Testis (tissue), 2 donors: ENCODE measurements at regions not wholly inside any gene's neighbourhood (a gene's known extent, or its start where the extent isn't known, plus 50 kb on each side); places are given as distances from the start of the nearest gene placed in this dataset.
"Not testable (repeated sequence)": the region's sequence is repeated elsewhere in the genome, so short reads cannot be mapped to it uniquely, and the experiment has no call there.

Source experiments
- DNase-seq: peaks from one replicate; pipeline ENCODE4 v3.0.0-alpha.2; 2019
- H3K27ac ChIP-seq, 2 donors: fragments of 200-600 bp; sonication (generic); one replicate each; pipeline ENCODE4 v1.5.1; 2019
- H3K27me3 ChIP-seq: fragments of 200-600 bp; sonication (generic); one replicate; pipeline ENCODE4 v1.5.1; 2019
- H3K36me3 ChIP-seq: fragments of 200-600 bp; sonication (generic); one replicate; pipeline ENCODE4 v1.5.1; 2017; ENCODE audit warnings: low read depth; ENCODE audit errors: missing control alignments
- H3K4me1 ChIP-seq: fragments of 200-600 bp; sonication (generic); one replicate; pipeline ENCODE4 v1.5.1; 2019
- H3K4me3 ChIP-seq, 2 donors: fragments of 200-600 bp; sonication (generic); one replicate each; pipeline ENCODE4 v1.5.1; 2017 to 2019
- H3K9me3 ChIP-seq: fragments of 200-600 bp; sonication (generic); one replicate; pipeline ENCODE4 v1.5.1; 2017
- POLR2A ChIP-seq: fragments of 450-650 bp; IDR thresholded peaks from one replicate; pipeline ENCODE4 v1.6.1; 2017; ENCODE audit warnings: antibody characterized with exemption, mild to moderate bottlenecking, moderate library complexity
- WGBS, 2 donors: methylation state at CpG; one replicate each; pipeline ENCODE4 v1.1.5; 2018; 5-methylcytosine and 5-hydroxymethylcytosine counted together
- intact Hi-C: fragments of 100-400 bp; cut with DNase I; formaldehyde crosslinking; loops from one replicate; pipeline ENCODE4 v1.15.1; 2023; ENCODE audit warnings: low total_unique reads
- TF ChIP-seq, protein P1 (sequence below), 3 experiments: fragments of 450-650 bp in 2 of 3; fragments of 200-600 bp in 1 of 3; sonication (generic) in 1 of 3; IDR thresholded peaks; one replicate each; pipeline ENCODE4 v1.5.1; 2016 to 2019; ENCODE audit warnings: antibody characterized with exemption in 3 of 3, mild to moderate bottlenecking in 2 of 3, moderate library complexity in 1 of 3

DNA sequence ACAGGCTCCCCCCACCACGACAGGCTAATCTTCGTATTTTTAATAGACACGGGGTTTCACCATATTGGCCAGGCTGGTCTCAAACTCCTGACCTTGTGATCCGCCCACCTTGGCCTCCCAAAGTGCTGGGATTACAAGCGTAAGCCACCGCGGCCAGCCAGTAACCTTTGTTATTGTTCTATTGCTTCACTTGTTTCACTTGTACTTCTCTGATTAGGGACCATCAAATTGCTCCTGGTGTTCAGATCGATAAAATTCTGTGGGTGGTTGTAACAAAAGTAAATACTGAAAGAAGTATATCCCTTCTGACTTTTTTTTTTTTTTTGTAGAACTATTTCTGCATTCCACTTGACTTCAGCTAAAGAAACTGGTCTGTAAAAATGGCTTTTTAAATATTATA, 445.5 kb upstream of the CDH10 start:
- intact Hi-C loops = no loop called here
- WGBS, 2 donors = 87 to 90% methylated on average over 8 of the region's 8 CpGs
- TF ChIP-seq, protein P1, sequence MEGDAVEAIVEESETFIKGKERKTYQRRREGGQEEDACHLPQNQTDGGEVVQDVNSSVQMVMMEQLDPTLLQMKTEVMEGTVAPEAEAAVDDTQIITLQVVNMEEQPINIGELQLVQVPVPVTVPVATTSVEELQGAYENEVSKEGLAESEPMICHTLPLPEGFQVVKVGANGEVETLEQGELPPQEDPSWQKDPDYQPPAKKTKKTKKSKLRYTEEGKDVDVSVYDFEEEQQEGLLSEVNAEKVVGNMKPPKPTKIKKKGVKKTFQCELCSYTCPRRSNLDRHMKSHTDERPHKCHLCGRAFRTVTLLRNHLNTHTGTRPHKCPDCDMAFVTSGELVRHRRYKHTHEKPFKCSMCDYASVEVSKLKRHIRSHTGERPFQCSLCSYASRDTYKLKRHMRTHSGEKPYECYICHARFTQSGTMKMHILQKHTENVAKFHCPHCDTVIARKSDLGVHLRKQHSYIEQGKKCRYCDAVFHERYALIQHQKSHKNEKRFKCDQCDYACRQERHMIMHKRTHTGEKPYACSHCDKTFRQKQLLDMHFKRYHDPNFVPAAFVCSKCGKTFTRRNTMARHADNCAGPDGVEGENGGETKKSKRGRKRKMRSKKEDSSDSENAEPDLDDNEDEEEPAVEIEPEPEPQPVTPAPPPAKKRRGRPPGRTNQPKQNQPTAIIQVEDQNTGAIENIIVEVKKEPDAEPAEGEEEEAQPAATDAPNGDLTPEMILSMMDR (IDR thresholded peaks at IDR 0.05) = no peak
- no peak for TF ChIP-seq POLR2A

DNA sequence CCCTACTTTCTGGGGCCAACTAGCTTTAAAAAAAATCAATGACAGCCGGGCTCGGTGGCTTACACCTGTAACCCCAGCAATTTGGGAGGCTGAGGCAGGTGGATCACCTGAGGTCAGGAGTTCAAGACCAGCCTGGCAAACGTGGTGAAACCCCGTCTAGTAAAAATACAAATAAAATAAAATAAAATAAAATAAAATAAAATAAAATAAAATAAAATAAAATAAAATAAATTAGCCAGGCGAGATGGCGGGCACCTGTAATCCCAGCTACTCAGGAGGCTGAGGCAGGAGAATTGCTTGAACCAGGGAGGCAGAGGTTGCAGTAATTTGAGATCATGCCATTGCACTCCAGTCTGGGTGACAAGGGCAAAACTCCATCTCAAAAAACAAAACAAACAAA, 443.9 kb upstream of the CDH10 start:
- H3K4me1 ChIP-seq, H3K27me3 ChIP-seq, H3K9me3 ChIP-seq, DNase-seq, H3K36me3 ChIP-seq, intact Hi-C loops, H3K4me3 ChIP-seq, H3K27ac ChIP-seq: not testable (repeated sequence)
- 76 to 85% methylated on average over 6 of the region's 6 CpGs for WGBS, 2 donors

More for the DNA sequence above, 445.5 kb upstream of the CDH10 start:
- no peak for DNase-seq
- Histone ChIP-seq H3K27ac (no peak overlapping the region), H3K4me3 (no peak overlapping the region), H3K9me3 (no peaks in the 10 kb centered on the region), H3K36me3 (no peaks in the 10 kb centered on the region), H3K4me1 (no peaks in the 10 kb centered on the region), H3K27me3 (no peaks in the 10 kb centered on the region)

DNA sequence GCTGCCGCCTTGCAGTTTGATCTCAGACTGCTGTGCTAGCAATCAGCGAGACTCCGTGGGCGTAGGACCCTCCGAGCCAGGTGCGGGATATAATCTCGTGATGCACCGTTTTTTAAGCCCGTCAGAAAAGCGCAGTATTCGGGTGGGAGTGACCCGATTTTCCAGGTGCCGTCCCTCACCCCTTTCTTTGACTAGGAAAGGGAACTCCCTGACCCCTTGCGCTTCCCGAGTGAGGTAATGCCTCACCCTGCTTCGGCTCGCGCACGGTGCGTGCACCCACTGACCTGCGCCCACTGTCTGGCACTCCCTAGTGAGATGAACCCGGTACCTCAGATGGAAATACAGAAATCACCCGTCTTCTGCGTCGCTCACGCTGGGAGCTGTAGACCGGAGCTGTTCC, 438.5 kb upstream of the CDH10 start:
- H3K27me3 ChIP-seq, intact Hi-C loops, H3K4me1 ChIP-seq, DNase-seq, H3K36me3 ChIP-seq, H3K4me3 ChIP-seq, H3K27ac ChIP-seq, H3K9me3 ChIP-seq: not testable (repeated sequence)
- WGBS, 2 donors = 93 to 94% methylated on average over 15 to 26 of the region's 27 CpGs

DNA sequence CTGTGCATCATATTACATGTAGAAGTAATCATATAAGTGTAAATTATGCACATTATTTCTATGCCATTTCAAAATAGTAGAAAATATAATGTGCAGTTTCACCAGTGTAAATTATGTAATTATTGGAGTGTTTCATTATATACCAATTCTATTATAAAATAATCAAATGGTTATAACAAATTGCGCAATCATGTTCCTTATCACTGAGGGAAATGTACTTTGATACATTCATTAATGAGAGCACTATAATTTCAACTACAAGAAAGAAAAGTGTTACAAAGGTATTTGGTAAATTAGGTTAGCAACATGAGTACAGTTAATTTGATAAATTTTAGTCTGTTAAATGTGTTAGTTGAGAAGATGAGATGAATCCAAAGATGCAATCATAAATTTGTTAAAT, 421.5 kb upstream of the CDH10 start:
- no peaks in the 10 kb centered on the region for H3K27me3 ChIP-seq
- no peak overlapping the region for H3K4me3 ChIP-seq
- 86 to 89% methylated on average over 1 of the region's 1 CpG for WGBS, 2 donors
- no peaks in the 10 kb centered on the region for H3K4me1 ChIP-seq
- no peak overlapping the region for H3K27ac ChIP-seq
- TF ChIP-seq, protein P1 (IDR thresholded peaks at IDR 0.05) = no peak
- TF ChIP-seq POLR2A = no peak
- intact Hi-C loops = no loop called here
- no peaks in the 10 kb centered on the region for H3K9me3 ChIP-seq
- H3K36me3 ChIP-seq = no peaks in the 10 kb centered on the region
- DNase-seq = no peak

DNA sequence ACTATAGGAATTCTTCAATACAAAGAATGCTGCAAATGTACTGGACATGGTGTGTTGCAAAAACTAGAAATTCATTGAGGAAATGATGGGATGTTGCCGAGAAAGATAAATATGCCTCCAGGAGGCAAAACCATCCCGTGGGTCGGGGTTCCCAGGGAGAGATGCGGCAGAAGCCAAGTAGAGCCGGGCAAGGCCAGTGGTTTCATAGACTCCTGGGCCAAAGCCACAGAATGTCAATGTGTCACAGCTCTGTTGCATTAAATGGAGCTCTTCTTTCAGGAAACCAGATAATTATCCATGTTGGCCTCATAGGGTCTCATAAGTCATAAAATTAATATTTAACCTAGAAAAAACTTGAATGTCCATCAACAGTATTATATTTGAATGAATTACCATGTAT, 419.5 kb upstream of the CDH10 start:
- no peak overlapping the region for H3K4me3 ChIP-seq
- H3K4me1 ChIP-seq = no peaks in the 10 kb centered on the region
- TF ChIP-seq, protein P1 (IDR thresholded peaks at IDR 0.05) = no peak
- no peak for TF ChIP-seq POLR2A
- 81 to 92% methylated on average over 5 of the region's 5 CpGs for WGBS, 2 donors
- no peaks in the 10 kb centered on the region for H3K36me3 ChIP-seq
- intact Hi-C loops = no loop called here
- no peaks in the 10 kb centered on the region for H3K9me3 ChIP-seq
- H3K27ac ChIP-seq = no peak overlapping the region
- no peaks in the 10 kb centered on the region for H3K27me3 ChIP-seq
- DNase-seq = no peak

DNA sequence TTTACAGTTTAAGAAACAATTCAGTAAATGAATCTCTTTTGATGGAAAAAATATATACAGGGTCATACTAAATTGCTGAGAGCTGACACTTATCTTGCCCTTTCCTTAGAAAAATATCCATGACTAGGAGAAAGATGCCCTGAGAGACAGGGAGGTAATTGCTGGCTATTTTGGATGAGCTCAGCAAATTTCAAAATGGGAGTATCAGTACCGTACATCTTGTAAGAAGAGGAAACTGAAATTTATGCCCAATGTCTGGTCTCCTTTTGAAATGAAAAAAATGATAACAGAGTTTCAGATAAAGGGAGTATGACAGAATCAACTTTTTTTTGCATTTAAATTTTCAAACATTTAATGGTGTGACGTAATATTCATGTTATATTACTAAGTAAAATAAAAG, 415.8 kb upstream of the CDH10 start:
- Histone ChIP-seq H3K27me3 (no peaks in the 10 kb centered on the region), H3K4me3 (no peak overlapping the region), H3K27ac (no peak overlapping the region), H3K36me3 (no peaks in the 10 kb centered on the region), H3K9me3 (no peaks in the 10 kb centered on the region), H3K4me1 (no peaks in the 10 kb centered on the region)
- TF ChIP-seq POLR2A = no peak
- TF ChIP-seq, protein P1 (IDR thresholded peaks at IDR 0.05) = no peak
- no peak for DNase-seq
- intact Hi-C loops = no loop called here
- WGBS, 2 donors = 76 to 77% methylated on average over 2 of the region's 2 CpGs
